ENCODE measurements at regions not wholly inside any gene's neighbourhood (a gene's known extent, or its start where the extent isn't known, plus 50 kb on each side); places are given as distances from the start of the nearest gene placed in this dataset.

GRCh38 chr2:118231759-118232158, 143.5 kb downstream of the INSIG2 start:
- no peak for ATAC-seq

More at GRCh38 chr2:118231759-118232158, 143.5 kb downstream of the INSIG2 start:
- H3K9me3 ChIP-seq (replicated peaks; ENCODE audit: control insufficient read depth, insufficient read depth, low read depth, low read length): no peaks in the 10 kb centered on the region
- H4K20me1 ChIP-seq (replicated peaks; ENCODE audit: control insufficient read depth, insufficient read depth, low read length): no peaks in the 10 kb centered on the region
- no peaks in the 10 kb centered on the region for H3K4me1 ChIP-seq (replicated peaks in 1 of 2; ENCODE audit: control insufficient read depth in 2 of 2, insufficient read depth in 2 of 2, low read length in 2 of 2)
- DNase-seq (ENCODE audit: extremely low read depth in 1 of 4, low spot score in 3 of 4): no peak
- CTCF ChIA-PET (ENCODE audit: low intra/inter-chr PET ratio): no interaction called here
- peaks cover 0 to 4% of the 10 kb centered on the region in 2 experiments; a peak in 2 of 5 replicates for H3K27me3 ChIP-seq (ENCODE audit: control insufficient read depth in 2 of 2, insufficient read depth in 2 of 2, low read length in 2 of 2)
- H2AFZ ChIP-seq (ENCODE audit: low read depth, low read length): no peak overlapping the region
- POLR2A ChIA-PET: no interaction called here
- H3K4me3 ChIP-seq: no peak overlapping the region
- intact Hi-C loops (cut with micrococcal nuclease) (no loop called here), in situ Hi-C loops (cut with MboI) (no loop called here)
- H3K27ac ChIP-seq (ENCODE audit: extremely low read depth, low read depth, low read length): no peak overlapping the region
- no TSS peak for BruUV-seq (replicated peaks)
- FAIRE-seq: no peak
- WGBS (ENCODE audit: insufficient coverage, low coverage, missing lambda C conversion rate): 1% methylated on average over 6 of the region's 6 CpGs
- no peaks in the 10 kb centered on the region for H3K9me1 ChIP-seq (ENCODE audit: control insufficient read depth, insufficient read depth, low read length)
- no peak for TF ChIP-seq BMI1 (IDR thresholded peaks at IDR 0.05; ENCODE audit: low read length)
- TF ChIP-seq PCBP2 (IDR thresholded peaks at IDR 0.05; ENCODE audit: low read depth, low read length, poor library complexity, severe bottlenecking): no peak
- no peak for TF ChIP-seq NCOR1 (IDR thresholded peaks at IDR 0.05)
- TF ChIP-seq STAT5A (IDR thresholded peaks at IDR 0.05; ENCODE audit: borderline replicate concordance, low read length): no peak
- TF ChIP-seq IRF9 (tag; IDR thresholded peaks at IDR 0.05): no peak
- H3K4me2 ChIP-seq (ENCODE audit: insufficient read depth, low read length): no peak overlapping the region
- H3K79me2 ChIP-seq (ENCODE audit: control insufficient read depth, insufficient read depth, low read length): no peaks in the 10 kb centered on the region
- H3K9ac ChIP-seq (ENCODE audit: insufficient read depth in 1 of 2, low read depth in 2 of 2, low read length in 2 of 2): no peak overlapping the region
- H3K36me3 ChIP-seq (ENCODE audit: control insufficient read depth, insufficient read depth, low read length): no peaks in the 10 kb centered on the region

Data from K562 (cell line).